Coronary artery (tissue), 2 donors: ENCODE measurements at regions not wholly inside any gene's neighbourhood (a gene's known extent, or its start where the extent isn't known, plus 50 kb on each side); places are given as distances from the start of the nearest gene placed in this dataset.

Experiments used
- DNase-seq: peaks from one replicate; pipeline ENCODE4 v3.0.0-alpha.2; 2017; ENCODE audit warnings: low spot score
- H3K27ac ChIP-seq, 2 donors: fragments of 200-600 bp; sonication (generic); one replicate each; pipeline ENCODE4 v1.5.1; 2016 to 2019
- H3K4me3 ChIP-seq: fragments of 200-600 bp; sonication (generic); 2 replicates; pipeline ENCODE4 v1.5.1; 2016; ENCODE audit warnings: mild to moderate bottlenecking, moderate library complexity
- CTCF ChIP-seq: fragments of 200-600 bp; sonication (generic); IDR thresholded peaks from one replicate; pipeline ENCODE4 v1.5.1; 2019; ENCODE audit warnings: antibody characterized with exemption

- DNase-seq: no peak
- Histone ChIP-seq H3K27ac (no peak overlapping the region), H3K4me3 (no peak overlapping the region)
- no peak for TF ChIP-seq CTCF
These were observed 104.2 kb downstream of the SEC61B start for GRCh38 chr9:99326112-99326916.

GRCh38 chr9:99326917-99327189, 104.8 kb downstream of the SEC61B start:
- no peak overlapping the region for H3K27ac ChIP-seq
- no peak for DNase-seq
- no peak for TF ChIP-seq CTCF
- no peak overlapping the region for H3K4me3 ChIP-seq

GRCh38 chr9:99327667-99328066, 105.6 kb downstream of the SEC61B start:
- Histone ChIP-seq H3K4me3 (no peak overlapping the region), H3K27ac (no peak overlapping the region)
- no peak for DNase-seq
- TF ChIP-seq CTCF: no peak

GRCh38 chr9:99335280-99335679, 113.2 kb downstream of the SEC61B start:
- no peak overlapping the region for H3K4me3 ChIP-seq
- TF ChIP-seq CTCF: no peak

GRCh38 chr9:99336005-99336404, 113.9 kb downstream of the SEC61B start:
- DNase-seq: no peak
- H3K4me3 ChIP-seq: no peak overlapping the region

More at GRCh38 chr9:99335280-99335679, 113.2 kb downstream of the SEC61B start:
- no peak overlapping the region for H3K27ac ChIP-seq
- DNase-seq: no peak

GRCh38 chr9:99336531-99336930, 114.4 kb downstream of the SEC61B start:
- no peak for TF ChIP-seq CTCF
- DNase-seq: no peak
- no peak overlapping the region for H3K4me3 ChIP-seq
- no peak overlapping the region for H3K27ac ChIP-seq

More at GRCh38 chr9:99336005-99336404, 113.9 kb downstream of the SEC61B start:
- TF ChIP-seq CTCF: no peak
- H3K27ac ChIP-seq: no peak overlapping the region

GRCh38 chr9:99340281-99340680, 118.2 kb downstream of the SEC61B start:
- no peak for TF ChIP-seq CTCF
- no peak for DNase-seq
- no peak overlapping the region for H3K27ac ChIP-seq
- no peak overlapping the region for H3K4me3 ChIP-seq
